Adrenal gland (tissue), 5 donors: ENCODE measurements at regions not wholly inside any gene's neighbourhood (a gene's known extent, or its start where the extent isn't known, plus 50 kb on each side); places are given as distances from the start of the nearest gene placed in this dataset.

Source experiments
- POLR2A ChIP-seq, 2 donors: fragments of 450-650 bp; IDR thresholded peaks; one replicate each; pipeline ENCODE4 v1.6.1; 2017; ENCODE audit warnings: antibody characterized with exemption in 2 of 2, mild to moderate bottlenecking in 2 of 2, moderate library complexity in 1 of 2
- TF ChIP-seq, protein P1 (sequence below), 6 experiments: fragments of 450-650 bp in 4 of 6; fragments of 200-600 bp in 2 of 6; sonication (generic) in 1 of 6; IDR thresholded peaks; 1 replicate in 5 of 6; 2 replicates in 1 of 6; pipeline versions ENCODE4 v1.5.1 to v1.8.0; 2016 to 2021; ENCODE audit warnings: antibody characterized with exemption in 6 of 6, mild to moderate bottlenecking in 2 of 6, moderate library complexity in 1 of 6
- donor health status: DM: no; HTN: no; CAD: no.

GRCh38 chr5:123810746-123811340 is 298.9 kb downstream of the CSNK1G3 start:
- TF ChIP-seq, protein P1, sequence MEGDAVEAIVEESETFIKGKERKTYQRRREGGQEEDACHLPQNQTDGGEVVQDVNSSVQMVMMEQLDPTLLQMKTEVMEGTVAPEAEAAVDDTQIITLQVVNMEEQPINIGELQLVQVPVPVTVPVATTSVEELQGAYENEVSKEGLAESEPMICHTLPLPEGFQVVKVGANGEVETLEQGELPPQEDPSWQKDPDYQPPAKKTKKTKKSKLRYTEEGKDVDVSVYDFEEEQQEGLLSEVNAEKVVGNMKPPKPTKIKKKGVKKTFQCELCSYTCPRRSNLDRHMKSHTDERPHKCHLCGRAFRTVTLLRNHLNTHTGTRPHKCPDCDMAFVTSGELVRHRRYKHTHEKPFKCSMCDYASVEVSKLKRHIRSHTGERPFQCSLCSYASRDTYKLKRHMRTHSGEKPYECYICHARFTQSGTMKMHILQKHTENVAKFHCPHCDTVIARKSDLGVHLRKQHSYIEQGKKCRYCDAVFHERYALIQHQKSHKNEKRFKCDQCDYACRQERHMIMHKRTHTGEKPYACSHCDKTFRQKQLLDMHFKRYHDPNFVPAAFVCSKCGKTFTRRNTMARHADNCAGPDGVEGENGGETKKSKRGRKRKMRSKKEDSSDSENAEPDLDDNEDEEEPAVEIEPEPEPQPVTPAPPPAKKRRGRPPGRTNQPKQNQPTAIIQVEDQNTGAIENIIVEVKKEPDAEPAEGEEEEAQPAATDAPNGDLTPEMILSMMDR (IDR thresholded peaks at IDR 0.05): no peak
- TF ChIP-seq POLR2A (IDR thresholded peaks at IDR 0.05): no peak
